Stomach (tissue), 8 donors: ENCODE measurements at regions not wholly inside any gene's neighbourhood (a gene's known extent, or its start where the extent isn't known, plus 50 kb on each side); places are given as distances from the start of the nearest gene placed in this dataset.

ENCODE experiments used
- DNase-seq, 2 donors: peaks; one replicate each; pipeline versions ENCODE4 v3.0.0 to v3.0.0-alpha.2; 2013 to 2019
- H3K27ac ChIP-seq, 5 donors: fragments of 200-600 bp in 4 of 5; sonication (generic) in 4 of 5; one replicate each; pipeline ENCODE4 v1.5.1; 2013 to 2019; ENCODE audit warnings: mild to moderate bottlenecking in 1 of 5, moderate library complexity in 1 of 5
- H3K27me3 ChIP-seq, 3 donors: fragments of 200-600 bp; sonication (generic); one replicate each; pipeline ENCODE4 v1.5.1; 2017 to 2019; ENCODE audit warnings: mixed run types in 1 of 3
- H3K36me3 ChIP-seq, 4 donors: fragments of 200-600 bp; sonication (generic); 1 replicate in 3 of 4; 2 replicates in 1 of 4; pipeline ENCODE4 v1.5.1; 2016 to 2019
- H3K4me1 ChIP-seq, 4 donors: fragments of 200-600 bp; sonication (generic); one replicate each; pipeline ENCODE4 v1.5.1; 2016 to 2019
- H3K4me3 ChIP-seq, 4 donors: fragments of 200-600 bp; sonication (generic) in 3 of 4; one replicate each; pipeline ENCODE4 v1.5.1; 2016 to 2019; ENCODE audit warnings: mild to moderate bottlenecking in 1 of 4
- H3K9me3 ChIP-seq, 4 donors: fragments of 200-600 bp; sonication (generic); one replicate each; pipeline ENCODE4 v1.5.1; 2016 to 2019
- EP300 ChIP-seq: sonication (generic); formaldehyde crosslinking; IDR thresholded peaks from one replicate; pipeline ENCODE4 v1.6.1; 2017; ENCODE audit warnings: antibody characterized with exemption
- POLR2A ChIP-seq, 4 donors: fragments of 450-650 bp; IDR thresholded peaks; one replicate each; pipeline ENCODE4 v1.6.1; 2016; ENCODE audit warnings: antibody characterized with exemption in 4 of 4, control low read depth in 2 of 4, mild to moderate bottlenecking in 1 of 4, moderate library complexity in 1 of 4
- POLR2AphosphoS5 ChIP-seq, 3 donors: sonication (generic); formaldehyde crosslinking; IDR thresholded peaks; one replicate each; pipeline ENCODE4 v1.6.1; 2016; ENCODE audit warnings: antibody characterized with exemption in 3 of 3
- WGBS, 5 donors: extraction: QIAGEN DNeasy Blood & Tissue Kit in 3 of 5; methylation state at CpG; one replicate each; pipeline versions ENCODE4 v1.1.5 to v1.1.7; 2013 to 2018; 5-methylcytosine and 5-hydroxymethylcytosine counted together
- intact Hi-C: fragments of 100-400 bp; cut with DNase I; formaldehyde crosslinking; loops from one replicate; pipeline ENCODE4 v1.15.1; 2023; ENCODE audit warnings: low total_unique reads
- TF ChIP-seq, protein P1 (sequence below), 7 experiments: fragments of 450-650 bp in 4 of 7; fragments of 200-600 bp in 3 of 7; sonication (generic) in 3 of 7; IDR thresholded peaks; one replicate each; pipeline ENCODE4 v1.5.1; 2016 to 2019; ENCODE audit warnings: antibody characterized with exemption in 7 of 7, control low read depth in 2 of 7, mild to moderate bottlenecking in 1 of 7
- donor health status: healthy with polysubstance abuse.
- donor health status: Bipolar disorder and iron deficiency.
- donor health status: healthy.

DNA sequence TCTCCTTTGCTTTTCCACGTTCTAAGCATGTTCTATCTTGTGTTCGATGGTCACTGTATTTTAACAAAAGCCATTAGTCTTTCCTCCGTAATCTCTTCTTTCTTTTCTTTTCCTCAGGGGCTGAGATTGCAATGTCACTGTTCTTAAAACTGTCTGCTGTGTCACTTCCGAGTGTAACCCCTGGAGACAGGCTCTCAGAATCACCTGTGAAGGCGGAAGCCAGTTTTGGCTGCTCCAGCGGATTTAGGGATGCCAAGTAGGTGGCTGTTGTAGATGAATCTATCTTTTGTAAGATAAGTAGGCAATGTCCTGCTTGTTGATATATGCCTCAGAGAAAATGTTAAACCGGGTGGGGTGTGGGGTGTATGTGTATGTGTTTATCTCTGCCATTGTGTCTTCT lies 94.7 kb upstream of the L3MBTL4 start:
- TF ChIP-seq POLR2A (IDR thresholded peaks at IDR 0.05), result no peak
- Histone ChIP-seq H3K9me3 (peaks cover 0 to 3% (median 0%) of the 10 kb centered on the region in 4 donors), H3K27ac (no peak overlapping the region), H3K36me3 (no peaks in the 10 kb centered on the region), H3K27me3 (no peaks in the 10 kb centered on the region), H3K4me1 (no peaks in the 10 kb centered on the region), H3K4me3 (no peak overlapping the region)
- DNase-seq, result no peak
- 43 to 64% (median 48%) methylated on average over 7 of the region's 7 CpGs for WGBS, 5 donors
- intact Hi-C loops, result no loop called here

DNA sequence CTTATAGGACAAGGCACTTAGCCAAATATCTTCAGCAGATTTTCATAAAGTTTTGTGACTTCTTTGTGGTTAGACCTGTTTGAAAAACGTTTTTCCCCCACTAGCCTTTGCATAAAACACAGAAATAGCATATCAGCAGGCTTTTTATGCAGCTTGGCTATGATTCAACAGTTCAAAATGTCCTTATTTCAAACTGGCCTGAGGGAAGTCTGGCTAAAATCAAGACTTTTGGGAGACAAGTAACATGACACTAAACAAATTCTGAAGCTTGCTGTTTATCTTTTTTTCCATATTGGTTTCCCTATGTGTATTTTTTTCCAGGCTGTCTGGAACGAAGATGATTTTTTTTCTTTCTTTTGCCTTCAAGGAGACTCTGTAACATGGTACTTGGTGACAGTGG lies 95.1 kb upstream of the L3MBTL4 start:
- peak in 1 of 2 donors; percentile 43 for DNase-seq
- Histone ChIP-seq H3K4me1 (no peaks in the 10 kb centered on the region), H3K4me3 (no peak overlapping the region), H3K27ac (no peak overlapping the region), H3K27me3 (no peaks in the 10 kb centered on the region), H3K36me3 (no peaks in the 10 kb centered on the region), H3K9me3 (peaks cover 0 to 7% (median 0%) of the 10 kb centered on the region in 4 donors)
- intact Hi-C loops, result no loop called here
- no peak for TF ChIP-seq POLR2A (IDR thresholded peaks at IDR 0.05)
- TF ChIP-seq, protein P1, sequence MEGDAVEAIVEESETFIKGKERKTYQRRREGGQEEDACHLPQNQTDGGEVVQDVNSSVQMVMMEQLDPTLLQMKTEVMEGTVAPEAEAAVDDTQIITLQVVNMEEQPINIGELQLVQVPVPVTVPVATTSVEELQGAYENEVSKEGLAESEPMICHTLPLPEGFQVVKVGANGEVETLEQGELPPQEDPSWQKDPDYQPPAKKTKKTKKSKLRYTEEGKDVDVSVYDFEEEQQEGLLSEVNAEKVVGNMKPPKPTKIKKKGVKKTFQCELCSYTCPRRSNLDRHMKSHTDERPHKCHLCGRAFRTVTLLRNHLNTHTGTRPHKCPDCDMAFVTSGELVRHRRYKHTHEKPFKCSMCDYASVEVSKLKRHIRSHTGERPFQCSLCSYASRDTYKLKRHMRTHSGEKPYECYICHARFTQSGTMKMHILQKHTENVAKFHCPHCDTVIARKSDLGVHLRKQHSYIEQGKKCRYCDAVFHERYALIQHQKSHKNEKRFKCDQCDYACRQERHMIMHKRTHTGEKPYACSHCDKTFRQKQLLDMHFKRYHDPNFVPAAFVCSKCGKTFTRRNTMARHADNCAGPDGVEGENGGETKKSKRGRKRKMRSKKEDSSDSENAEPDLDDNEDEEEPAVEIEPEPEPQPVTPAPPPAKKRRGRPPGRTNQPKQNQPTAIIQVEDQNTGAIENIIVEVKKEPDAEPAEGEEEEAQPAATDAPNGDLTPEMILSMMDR (IDR thresholded peaks at IDR 0.05), result no peak
- WGBS, 5 donors, result 5 to 14% (median 11%) methylated on average over 2 of the region's 2 CpGs

DNA sequence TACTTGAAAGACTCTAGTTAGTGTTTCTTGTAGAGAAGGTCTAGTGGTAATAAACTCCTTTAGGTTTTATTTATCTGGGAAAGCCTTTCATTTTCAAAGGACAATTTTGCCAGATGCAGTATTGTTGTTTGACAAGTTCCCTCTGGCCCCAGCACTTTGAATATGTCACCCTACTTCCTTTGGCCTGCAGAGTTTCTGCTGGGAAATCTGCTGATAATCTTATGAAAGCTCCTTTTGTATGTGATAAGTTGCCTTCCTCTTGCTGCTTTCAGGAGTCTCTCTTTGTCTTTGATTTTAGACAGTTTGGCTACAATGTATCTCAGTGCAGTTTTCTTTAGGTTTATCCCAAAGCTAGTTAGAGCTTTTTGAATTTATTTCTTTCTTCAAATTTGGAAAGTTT lies 106.2 kb upstream of the L3MBTL4 start:
- TF ChIP-seq, protein P1 (IDR thresholded peaks at IDR 0.05), result no peak
- TF ChIP-seq POLR2A (IDR thresholded peaks at IDR 0.05) (no peak), POLR2AphosphoS5 (IDR thresholded peaks at IDR 0.05) (no peak), EP300 (no peak)
- Histone ChIP-seq H3K27ac (no peak overlapping the region), H3K4me3 (no peak overlapping the region), H3K4me1 (no peaks in the 10 kb centered on the region), H3K27me3 (no peaks in the 10 kb centered on the region), H3K9me3 (peaks cover 0 to 4% (median 1%) of the 10 kb centered on the region in 4 donors), H3K36me3 (no peaks in the 10 kb centered on the region)
- intact Hi-C loops, result no loop called here
- DNase-seq, result no peak

DNA sequence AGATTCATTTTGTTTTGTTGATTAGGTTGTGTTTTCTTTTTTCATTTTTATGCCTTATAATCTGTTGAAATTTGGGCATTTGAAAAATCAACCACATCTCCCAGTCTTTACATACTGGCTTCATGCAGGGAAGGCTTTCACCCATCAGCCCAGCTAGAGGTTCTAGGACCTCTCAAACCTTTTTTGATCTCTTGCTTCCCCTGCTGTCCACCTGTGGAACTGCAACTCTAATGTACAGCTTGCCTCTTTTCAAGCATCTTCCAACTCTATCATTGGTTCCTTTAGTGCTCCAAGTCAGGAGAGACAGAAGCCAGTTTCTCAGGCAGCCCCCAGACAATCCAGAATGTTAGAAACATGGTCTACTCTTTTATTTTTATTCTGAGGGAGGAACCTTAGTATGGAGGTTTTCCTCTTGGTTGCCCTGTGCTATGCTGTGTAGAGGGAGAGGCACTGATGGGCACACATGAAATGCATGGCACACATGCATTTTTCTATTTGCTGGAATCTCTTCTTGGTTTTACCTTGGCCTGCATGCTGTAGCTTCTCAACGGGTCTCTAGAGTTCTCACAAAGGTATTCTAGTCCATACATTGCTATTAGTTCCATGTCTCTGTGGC lies 107.2 kb upstream of the L3MBTL4 start:
- no peak overlapping the region for H3K4me3 ChIP-seq
- WGBS, 5 donors, result 41 to 72% (median 50%) methylated on average over 1 of the region's 1 CpG
- DNase-seq, result peak; percentile 16 to 56
- peaks cover 0 to 4% (median 0%) of the 10 kb centered on the region in 4 donors for H3K9me3 ChIP-seq
- no peaks in the 10 kb centered on the region for H3K4me1 ChIP-seq
- intact Hi-C loops, result no loop called here
- H3K27ac ChIP-seq, result no peak overlapping the region
- TF ChIP-seq POLR2A (IDR thresholded peaks at IDR 0.05), result no peak
- no peak for TF ChIP-seq EP300
- TF ChIP-seq, protein P1 (IDR thresholded peaks at IDR 0.05), result peak in 5 of 7 experiments; percentile 35 to 68 (median 57)
- TF ChIP-seq POLR2AphosphoS5 (IDR thresholded peaks at IDR 0.05), result no peak
- H3K36me3 ChIP-seq, result no peaks in the 10 kb centered on the region
- H3K27me3 ChIP-seq, result no peaks in the 10 kb centered on the region

DNA sequence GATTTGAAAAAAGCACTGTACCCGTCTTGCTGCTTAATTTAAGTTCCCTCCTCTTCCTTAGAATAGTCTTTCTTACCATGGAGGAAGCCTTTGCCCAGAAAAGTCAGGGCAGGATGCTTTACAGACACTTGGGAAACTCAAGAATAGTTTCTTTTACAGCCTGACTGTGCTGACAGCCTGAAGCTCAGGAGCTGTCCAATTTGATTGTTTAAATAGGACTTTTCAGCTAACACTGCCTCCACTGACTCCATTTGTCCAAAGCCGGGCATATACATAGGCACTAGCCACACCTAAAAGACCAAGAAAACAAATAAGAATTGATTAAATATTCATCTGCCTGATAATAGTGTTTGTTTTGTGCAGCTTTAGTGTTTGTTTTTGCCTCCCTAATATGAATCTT lies 110.9 kb upstream of the L3MBTL4 start:
- H3K4me1 ChIP-seq, result no peaks in the 10 kb centered on the region
- WGBS, 5 donors, result 25 to 46% (median 28%) methylated on average over 2 of the region's 2 CpGs
- H3K27me3 ChIP-seq, result no peaks in the 10 kb centered on the region
- no peaks in the 10 kb centered on the region for H3K36me3 ChIP-seq
- H3K4me3 ChIP-seq, result no peak overlapping the region
- H3K9me3 ChIP-seq, result peaks cover 0 to 4% (median 0%) of the 10 kb centered on the region in 4 donors
- intact Hi-C loops, result no loop called here
- TF ChIP-seq, protein P1 (IDR thresholded peaks at IDR 0.05), result no peak
- TF ChIP-seq EP300, result no peak
- no peak for TF ChIP-seq POLR2A (IDR thresholded peaks at IDR 0.05)
- no peak for TF ChIP-seq POLR2AphosphoS5 (IDR thresholded peaks at IDR 0.05)
- DNase-seq, result no peak
- no peak overlapping the region for H3K27ac ChIP-seq
